HG03066 (cell line): ENCODE measurements at regions not wholly inside any gene's neighbourhood (a gene's known extent, or its start where the extent isn't known, plus 50 kb on each side); places are given as distances from the start of the nearest gene placed in this dataset.

ENCODE experiments used
- ATAC-seq: cut with Tn5 transposase; IDR thresholded peaks from one replicate; pipeline ENCODE4 v1.9.1; 2021; ENCODE audit warnings: low read depth; ENCODE audit not compliant: unreplicated experiment

- ATAC-seq = no peak
Observed at GRCh38 chr15:61640756-61641155, 411.7 kb upstream of the RORA start.

GRCh38 chr15:61639491-61639890 lies 410.4 kb upstream of the RORA start:
- ATAC-seq = no peak

GRCh38 chr15:61634837-61635236 lies 405.7 kb upstream of the RORA start:
- ATAC-seq = no peak

GRCh38 chr15:61633951-61634350 lies 404.8 kb upstream of the RORA start:
- ATAC-seq = no peak

- ATAC-seq = no peak
Observed at GRCh38 chr15:61629269-61629668, 400.2 kb upstream of the RORA start.

GRCh38 chr15:61624950-61625349 lies 395.8 kb upstream of the RORA start:
- ATAC-seq = no peak

- ATAC-seq = no peak
Observed at GRCh38 chr15:61623746-61624145, 394.6 kb upstream of the RORA start.

GRCh38 chr15:61621865-61622264 lies 392.8 kb upstream of the RORA start:
- no peak for ATAC-seq

- ATAC-seq = no peak
Observed at GRCh38 chr15:61621146-61621545, 392.0 kb upstream of the RORA start.

GRCh38 chr15:61620151-61620550 lies 391.0 kb upstream of the RORA start:
- ATAC-seq = no peak

GRCh38 chr15:61613729-61614128 lies 384.6 kb upstream of the RORA start:
- ATAC-seq = no peak

- ATAC-seq = no peak
Observed at GRCh38 chr15:61613138-61613537, 384.0 kb upstream of the RORA start.

- no peak for ATAC-seq
Observed at GRCh38 chr15:61612111-61612510, 383.0 kb upstream of the RORA start.

- no peak for ATAC-seq
Observed at GRCh38 chr15:61605343-61605742, 376.2 kb upstream of the RORA start.

- no peak for ATAC-seq
Observed at GRCh38 chr15:61598655-61599054, 369.6 kb upstream of the RORA start.

- no peak for ATAC-seq
Observed at GRCh38 chr15:61584410-61584809, 355.3 kb upstream of the RORA start.

- ATAC-seq = no peak
Observed at GRCh38 chr15:61582092-61582491, 353.0 kb upstream of the RORA start.

GRCh38 chr15:61575597-61575996 lies 346.5 kb upstream of the RORA start:
- ATAC-seq = no peak

GRCh38 chr15:61571026-61571425 lies 341.9 kb upstream of the RORA start:
- no peak for ATAC-seq

GRCh38 chr15:61564785-61565184 lies 335.7 kb upstream of the RORA start:
- no peak for ATAC-seq

- no peak for ATAC-seq
Observed at GRCh38 chr15:61558172-61559136, 329.4 kb upstream of the RORA start.

GRCh38 chr15:61556037-61556648 lies 327.0 kb upstream of the RORA start:
- ATAC-seq = no peak
